AG09309 (cell line): ENCODE measurements at regions not wholly inside any gene's neighbourhood (a gene's known extent, or its start where the extent isn't known, plus 50 kb on each side); places are given as distances from the start of the nearest gene placed in this dataset.

Experiments used
- DNase-seq: peaks from one replicate; pipeline ENCODE4 v3.0.0-alpha.2; 2010; ENCODE audit warnings: low read depth
- H3K4me3 ChIP-seq: 2 replicates; pipeline ENCODE4 v1.5.1; 2011; ENCODE audit warnings: mild to moderate bottlenecking, low read depth, low read length, moderate library complexity; ENCODE audit not compliant: control insufficient read depth
- CTCF ChIP-seq: IDR thresholded peaks from 2 replicates; pipeline ENCODE4 v1.5.1; 2011; ENCODE audit warnings: mild to moderate bottlenecking, low read depth, low read length, inconsistent platforms; ENCODE audit not compliant: insufficient read depth, control insufficient read depth; ENCODE audit errors: missing control alignments

GRCh38 chr4:187212446-187213080 is 488.9 kb upstream of the FAT1 start:
- no peak overlapping the region for H3K4me3 ChIP-seq
- no peak for TF ChIP-seq CTCF
- no peak for DNase-seq

- no peak for DNase-seq
- TF ChIP-seq CTCF = no peak
- H3K4me3 ChIP-seq = no peak overlapping the region
Measured at GRCh38 chr4:187215438-187215837, 491.8 kb upstream of the FAT1 start.

GRCh38 chr4:187218705-187219245 is 495.1 kb upstream of the FAT1 start:
- TF ChIP-seq CTCF = no peak
- DNase-seq = no peak
- H3K4me3 ChIP-seq = no peak overlapping the region

DNA sequence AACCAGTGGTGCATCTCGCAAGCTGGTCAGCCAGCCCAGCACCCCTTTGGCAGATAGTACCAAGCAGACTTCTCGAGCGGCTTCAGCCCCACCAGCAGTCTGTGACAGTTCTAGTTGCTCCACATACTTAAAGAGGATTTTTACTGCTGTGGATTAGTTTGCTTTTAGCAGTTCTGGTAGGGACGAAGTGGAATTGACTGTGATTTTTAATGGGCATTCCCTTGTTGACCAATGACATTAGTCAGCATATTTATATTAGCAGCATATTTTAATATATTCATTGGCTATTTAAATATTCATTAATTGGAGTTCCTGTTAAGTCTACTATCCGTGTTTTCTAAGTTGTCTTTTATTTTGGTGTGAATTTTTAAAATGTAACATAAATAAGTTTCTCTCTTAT is 500.9 kb upstream of the FAT1 start:
- TF ChIP-seq CTCF = no peak
- no peak for DNase-seq
- H3K4me3 ChIP-seq = no peak overlapping the region

DNA sequence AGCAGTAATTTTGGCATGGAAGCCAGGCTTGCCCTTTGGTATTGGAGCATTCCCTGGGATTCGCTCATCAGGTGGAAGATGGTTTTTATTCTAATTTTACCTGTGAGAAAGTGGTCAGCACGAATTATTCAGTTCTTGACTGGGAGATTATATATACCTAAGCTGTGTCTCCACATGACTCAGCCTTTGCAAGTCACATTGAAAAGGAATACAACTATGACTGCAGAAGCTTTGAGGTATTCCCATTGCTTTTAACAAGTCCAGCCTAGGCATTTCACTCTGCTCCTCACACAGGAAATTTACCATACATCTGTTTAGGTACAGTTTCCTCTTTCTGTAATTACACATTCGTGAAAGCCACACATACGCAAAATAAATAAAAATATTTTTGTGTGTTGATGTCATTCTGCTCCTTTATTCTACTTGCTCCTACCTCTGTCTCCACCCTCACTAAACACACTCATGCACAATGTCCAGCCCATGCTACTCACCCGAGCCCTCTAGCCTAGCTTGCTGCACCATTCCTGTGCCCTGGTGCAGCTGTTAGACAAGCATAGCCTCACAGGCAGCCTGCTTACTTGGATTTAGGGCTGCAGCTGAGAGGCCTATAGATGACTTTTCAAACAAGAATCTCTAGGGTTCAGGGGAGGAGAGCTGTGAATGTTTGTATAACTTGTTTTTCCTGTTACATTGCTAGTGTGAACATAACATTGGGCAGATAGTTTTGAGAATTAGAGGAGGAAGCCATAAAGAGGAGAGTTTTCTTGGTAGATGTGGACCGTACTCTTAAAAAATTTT is 504.4 kb upstream of the FAT1 start:
- no peak for TF ChIP-seq CTCF
- no peak for DNase-seq
- no peak overlapping the region for H3K4me3 ChIP-seq

DNA sequence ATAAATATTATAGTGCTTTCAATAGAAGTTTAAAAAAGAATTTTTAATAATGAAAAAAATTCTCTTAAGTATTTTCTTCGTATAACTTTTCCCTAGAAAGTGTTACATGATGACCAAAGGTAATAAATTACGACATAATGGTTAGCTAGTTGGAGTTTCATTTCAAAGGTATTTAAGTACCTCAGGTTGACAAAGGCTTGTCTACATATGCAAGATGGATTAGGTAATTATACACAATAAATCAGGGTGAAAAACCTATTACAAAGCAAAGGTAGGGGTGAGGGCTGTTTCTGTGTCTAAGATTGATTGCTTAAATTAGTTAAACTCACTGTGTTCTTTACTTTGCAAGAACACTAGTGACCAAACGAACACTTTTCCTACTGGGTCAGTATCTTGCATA is 508.5 kb upstream of the FAT1 start:
- no peak for DNase-seq
- no peak overlapping the region for H3K4me3 ChIP-seq
- no peak for TF ChIP-seq CTCF
